Stomach (tissue), 4 donors: ENCODE measurements at regions not wholly inside any gene's neighbourhood (a gene's known extent, or its start where the extent isn't known, plus 50 kb on each side); places are given as distances from the start of the nearest gene placed in this dataset.

ENCODE experiments used
- EP300 ChIP-seq: sonication (generic); formaldehyde crosslinking; IDR thresholded peaks from one replicate; pipeline ENCODE4 v1.6.1; 2017; ENCODE audit warnings: antibody characterized with exemption
- POLR2A ChIP-seq, 4 donors: fragments of 450-650 bp; IDR thresholded peaks; one replicate each; pipeline ENCODE4 v1.6.1; 2016; ENCODE audit warnings: antibody characterized with exemption in 4 of 4, control low read depth in 2 of 4, mild to moderate bottlenecking in 1 of 4, moderate library complexity in 1 of 4
- POLR2AphosphoS5 ChIP-seq, 3 donors: sonication (generic); formaldehyde crosslinking; IDR thresholded peaks; one replicate each; pipeline ENCODE4 v1.6.1; 2016; ENCODE audit warnings: antibody characterized with exemption in 3 of 3
- TF ChIP-seq, protein P1 (sequence below), 7 experiments: fragments of 450-650 bp in 4 of 7; fragments of 200-600 bp in 3 of 7; sonication (generic) in 3 of 7; IDR thresholded peaks; one replicate each; pipeline ENCODE4 v1.5.1; 2016 to 2019; ENCODE audit warnings: antibody characterized with exemption in 7 of 7, control low read depth in 2 of 7, mild to moderate bottlenecking in 1 of 7

DNA sequence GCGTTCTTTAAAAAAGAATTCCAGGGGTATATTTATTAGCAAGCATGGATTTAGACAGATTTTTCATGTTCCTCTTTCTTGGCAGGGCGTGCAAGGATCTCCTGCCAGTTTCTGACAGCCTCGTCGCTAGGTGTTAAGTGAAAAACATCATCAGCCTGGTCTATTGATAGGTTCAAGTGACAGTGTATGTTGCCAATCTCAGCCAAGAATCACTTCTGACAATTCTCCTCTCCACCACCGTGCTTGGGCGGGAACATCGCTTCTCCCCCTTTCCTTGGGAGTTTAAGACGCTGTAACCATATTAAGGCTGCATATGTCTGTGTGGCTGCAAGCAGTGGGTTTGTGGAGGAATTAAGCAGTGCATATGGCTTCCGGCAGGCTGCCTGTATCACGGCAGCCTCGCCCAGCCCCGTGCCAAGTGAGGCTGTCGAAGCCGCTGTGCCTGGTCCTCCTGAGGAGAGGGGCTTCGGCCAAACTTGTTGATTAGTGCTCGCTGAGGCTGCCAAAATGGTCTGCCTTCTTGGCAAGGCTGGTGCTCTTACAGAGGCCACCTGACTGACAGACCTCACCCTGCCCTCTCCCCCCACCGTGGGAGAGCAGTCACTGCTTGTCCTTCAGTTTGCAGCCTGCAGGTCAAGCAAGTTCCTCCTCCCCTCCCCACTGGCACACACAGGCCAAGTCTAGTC, 132.2 kb upstream of the MPHOSPH6 start:
- TF ChIP-seq, protein P1, sequence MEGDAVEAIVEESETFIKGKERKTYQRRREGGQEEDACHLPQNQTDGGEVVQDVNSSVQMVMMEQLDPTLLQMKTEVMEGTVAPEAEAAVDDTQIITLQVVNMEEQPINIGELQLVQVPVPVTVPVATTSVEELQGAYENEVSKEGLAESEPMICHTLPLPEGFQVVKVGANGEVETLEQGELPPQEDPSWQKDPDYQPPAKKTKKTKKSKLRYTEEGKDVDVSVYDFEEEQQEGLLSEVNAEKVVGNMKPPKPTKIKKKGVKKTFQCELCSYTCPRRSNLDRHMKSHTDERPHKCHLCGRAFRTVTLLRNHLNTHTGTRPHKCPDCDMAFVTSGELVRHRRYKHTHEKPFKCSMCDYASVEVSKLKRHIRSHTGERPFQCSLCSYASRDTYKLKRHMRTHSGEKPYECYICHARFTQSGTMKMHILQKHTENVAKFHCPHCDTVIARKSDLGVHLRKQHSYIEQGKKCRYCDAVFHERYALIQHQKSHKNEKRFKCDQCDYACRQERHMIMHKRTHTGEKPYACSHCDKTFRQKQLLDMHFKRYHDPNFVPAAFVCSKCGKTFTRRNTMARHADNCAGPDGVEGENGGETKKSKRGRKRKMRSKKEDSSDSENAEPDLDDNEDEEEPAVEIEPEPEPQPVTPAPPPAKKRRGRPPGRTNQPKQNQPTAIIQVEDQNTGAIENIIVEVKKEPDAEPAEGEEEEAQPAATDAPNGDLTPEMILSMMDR (IDR thresholded peaks at IDR 0.05), result no peak
- TF ChIP-seq EP300, result no peak
- TF ChIP-seq POLR2A (IDR thresholded peaks at IDR 0.05), result no peak
- TF ChIP-seq POLR2AphosphoS5 (IDR thresholded peaks at IDR 0.05), result no peak
